HFFc6 (cell line): ENCODE measurements at regions not wholly inside any gene's neighbourhood (a gene's known extent, or its start where the extent isn't known, plus 50 kb on each side); places are given as distances from the start of the nearest gene placed in this dataset.
"Not testable (repeated sequence)": the region's sequence is repeated elsewhere in the genome, so short reads cannot be mapped to it uniquely, and the experiment has no call there.

Source experiments
- DNase-seq: peaks from one replicate; pipeline ENCODE4 v3.0.0-alpha.2; 2018
- H3K27ac Mint-ChIP-seq: 2 replicates; pipeline ENCODE4 v1.8.0; 2020; ENCODE audit warnings: mild to moderate bottlenecking, mixed read lengths
- H3K27me3 Mint-ChIP-seq: 2 replicates; pipeline ENCODE4 v1.8.0; 2021; ENCODE audit warnings: mild to moderate bottlenecking, moderate library complexity, mixed read lengths; ENCODE audit not compliant: insufficient read depth
- H3K36me3 Mint-ChIP-seq: 2 replicates; pipeline ENCODE4 v1.8.0; 2021; ENCODE audit warnings: low read depth, mixed read lengths
- H3K4me1 Mint-ChIP-seq: 2 replicates; pipeline ENCODE4 v1.8.0; 2020; ENCODE audit warnings: low read depth, mixed read lengths
- H3K4me3 Mint-ChIP-seq: 2 replicates; pipeline ENCODE4 v1.8.0; 2020; ENCODE audit warnings: mild to moderate bottlenecking, moderate library complexity, mixed read lengths
- H3K9me3 Mint-ChIP-seq: 2 replicates; pipeline ENCODE4 v1.8.0; 2020; ENCODE audit warnings: mild to moderate bottlenecking, mixed read lengths
- CTCF ChIP-seq: fragments of 200-600 bp; sonication (generic); IDR thresholded peaks from 2 replicates; pipeline ENCODE4 v1.5.0; 2021; ENCODE audit warnings: antibody characterized with exemption, mild to moderate bottlenecking

DNA sequence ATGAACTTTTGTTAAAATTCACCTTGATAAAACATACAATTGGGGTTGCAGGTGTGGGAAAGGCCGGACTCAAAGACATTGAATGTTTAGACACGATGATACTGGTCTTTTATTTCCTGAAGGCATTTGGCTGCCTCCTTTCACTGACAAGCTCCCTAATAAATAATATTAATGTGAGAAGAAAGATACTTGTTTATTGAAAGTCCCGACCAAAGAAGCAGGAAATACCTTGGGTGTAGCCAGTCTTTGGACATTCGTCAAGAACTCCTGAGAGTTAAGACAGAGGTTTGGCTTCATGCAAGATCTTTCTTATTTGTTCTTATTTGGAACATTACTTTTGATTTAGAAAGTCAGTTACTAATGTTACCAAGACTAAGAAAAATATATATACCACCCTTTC is 1133.8 kb upstream of the SEL1L start:
- no peaks in the 10 kb centered on the region for H3K36me3 Mint-ChIP-seq
- no peak for TF ChIP-seq CTCF
- H3K9me3 Mint-ChIP-seq: peaks cover 31% of the 10 kb centered on the region
- H3K4me1 Mint-ChIP-seq: no peaks in the 10 kb centered on the region
- H3K27me3 Mint-ChIP-seq: no peaks in the 10 kb centered on the region
- H3K4me3 Mint-ChIP-seq: no peak overlapping the region
- DNase-seq: no peak
- H3K27ac Mint-ChIP-seq: no peak overlapping the region

GRCh38 chr14:82676403-82676802 is 1142.8 kb upstream of the SEL1L start:
- Mint-ChIP-seq H3K27me3 (no peaks in the 10 kb centered on the region), H3K4me3 (no peak overlapping the region), H3K9me3 (peaks cover 35% of the 10 kb centered on the region), H3K4me1 (no peaks in the 10 kb centered on the region), H3K27ac (no peak overlapping the region), H3K36me3 (no peaks in the 10 kb centered on the region)
- no peak for DNase-seq
- no peak for TF ChIP-seq CTCF

DNA sequence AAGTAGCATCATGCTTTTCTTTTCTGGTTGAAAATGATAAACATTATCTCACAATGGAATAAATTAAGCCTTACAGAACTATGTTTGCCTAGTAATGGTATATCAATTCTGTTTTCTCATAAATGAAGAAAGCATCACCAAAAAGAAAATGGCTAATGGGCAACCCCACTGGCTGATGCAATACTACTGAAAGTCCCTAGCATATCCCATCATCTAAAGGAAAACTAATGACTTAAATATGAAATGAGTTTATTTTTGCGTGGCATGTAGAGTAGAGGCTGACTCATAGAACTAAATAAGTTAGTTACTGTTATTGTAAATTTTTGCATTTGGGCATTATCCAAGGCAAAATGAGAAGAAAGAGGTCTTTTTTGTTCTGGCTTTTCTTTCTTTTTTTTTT is 1156.3 kb upstream of the SEL1L start:
- Mint-ChIP-seq H3K27me3 (no peaks in the 10 kb centered on the region), H3K36me3 (no peaks in the 10 kb centered on the region), H3K4me1 (no peaks in the 10 kb centered on the region), H3K4me3 (no peak overlapping the region), H3K9me3 (peaks cover 24% of the 10 kb centered on the region), H3K27ac (no peak overlapping the region)
- DNase-seq: no peak
- TF ChIP-seq CTCF: no peak

DNA sequence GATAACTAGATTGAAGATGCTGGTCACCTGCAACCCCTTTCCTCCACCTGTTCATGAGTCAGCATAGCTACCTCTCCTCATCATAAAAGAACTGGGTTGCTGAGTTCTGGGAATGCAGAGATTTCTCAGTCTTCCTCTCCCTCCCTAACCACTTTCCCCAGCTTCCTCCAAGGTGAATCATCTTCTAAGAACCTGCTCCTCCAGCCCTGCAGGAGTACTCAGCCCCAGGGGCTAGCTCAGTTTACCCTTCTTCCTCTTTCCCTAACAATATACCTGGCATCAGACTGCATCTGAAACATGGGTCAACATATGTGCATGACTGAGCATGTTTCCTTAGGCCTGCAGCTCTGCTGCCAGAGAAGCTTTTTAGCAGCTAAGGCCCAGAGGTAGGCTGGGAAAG is 1157.5 kb upstream of the SEL1L start:
- H3K27me3 Mint-ChIP-seq, H3K4me3 Mint-ChIP-seq, H3K4me1 Mint-ChIP-seq, H3K36me3 Mint-ChIP-seq, DNase-seq, H3K27ac Mint-ChIP-seq: not testable (repeated sequence)
- peaks cover 25% of the 10 kb centered on the region for H3K9me3 Mint-ChIP-seq

DNA sequence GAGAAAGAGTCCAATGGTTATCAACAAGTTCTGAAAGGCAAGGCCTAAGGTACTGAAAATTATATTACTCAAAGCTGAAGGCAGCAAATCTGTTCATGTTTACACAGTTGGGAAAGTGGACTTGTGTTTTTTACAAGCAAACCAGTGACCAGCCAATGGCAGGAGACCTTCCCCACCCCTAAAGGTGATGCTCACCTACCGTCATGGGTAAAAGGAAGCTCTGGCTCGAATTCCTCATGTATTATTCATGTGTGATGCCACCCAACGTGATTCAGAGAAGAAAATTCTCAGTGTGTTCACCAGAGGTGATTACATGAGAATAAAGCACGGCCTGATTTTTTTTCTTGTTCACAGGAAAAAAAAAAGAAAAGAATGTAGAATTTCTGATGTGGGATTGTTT is 1161.2 kb upstream of the SEL1L start:
- Mint-ChIP-seq H3K9me3 (peaks cover 19% of the 10 kb centered on the region), H3K4me1 (no peaks in the 10 kb centered on the region), H3K4me3 (no peak overlapping the region), H3K36me3 (no peaks in the 10 kb centered on the region), H3K27me3 (no peaks in the 10 kb centered on the region), H3K27ac (no peak overlapping the region)
- DNase-seq: no peak
- no peak for TF ChIP-seq CTCF

DNA sequence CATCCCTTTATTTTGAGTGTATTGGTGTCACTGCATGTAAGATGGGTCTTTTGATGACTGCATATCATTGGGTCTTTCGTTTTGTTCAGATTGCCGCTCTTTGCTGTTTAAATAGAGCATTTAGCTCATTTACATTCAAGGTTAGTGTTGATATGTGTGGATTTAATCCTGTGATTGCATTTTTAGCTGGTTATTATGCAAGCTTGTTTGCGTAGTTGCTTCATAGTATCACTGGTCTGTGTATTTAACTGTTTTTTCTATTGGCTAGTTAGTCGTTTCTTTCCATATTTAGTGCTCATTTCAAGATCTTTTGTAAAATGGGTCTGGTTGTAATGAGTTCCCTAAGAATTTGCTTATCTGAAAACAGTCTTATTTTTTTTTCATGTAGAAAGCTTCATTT is 1170.6 kb upstream of the SEL1L start:
- Mint-ChIP-seq H3K27ac (no peak overlapping the region), H3K9me3 (peaks cover 58% of the 10 kb centered on the region), H3K27me3 (no peaks in the 10 kb centered on the region), H3K4me3 (no peak overlapping the region), H3K4me1 (no peaks in the 10 kb centered on the region), H3K36me3 (0 out of 2 replicates have a peak, but pooled peaks cover 4% of the 10 kb centered on the region)
- TF ChIP-seq CTCF: no peak
- no peak for DNase-seq
